ENCODE measurements at regions not wholly inside any gene's neighbourhood (a gene's known extent, or its start where the extent isn't known, plus 50 kb on each side); places are given as distances from the start of the nearest gene placed in this dataset.

DNA sequence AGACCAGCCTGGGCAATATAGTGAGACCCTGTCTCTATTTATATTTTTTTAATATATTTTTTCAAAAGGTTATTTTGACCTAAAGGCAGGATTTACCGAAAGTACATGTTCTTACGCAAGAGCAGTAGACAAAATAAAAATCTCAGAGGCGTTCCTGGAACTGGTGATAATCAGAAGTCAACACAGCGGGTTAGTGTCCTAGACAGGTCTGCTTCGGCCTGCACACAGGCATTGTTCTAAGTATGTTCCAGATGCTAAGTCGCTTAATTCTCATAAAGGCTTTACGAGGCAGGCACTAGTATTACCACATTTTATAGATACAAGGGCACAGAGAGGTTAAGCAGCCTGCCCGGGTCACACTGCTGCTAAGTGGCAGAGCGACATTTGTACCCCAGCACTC, 56.9 kb upstream of the SLC25A33 start:
- DNase-seq (ENCODE audit: low read depth): no peak
- TF ChIP-seq, protein P1, sequence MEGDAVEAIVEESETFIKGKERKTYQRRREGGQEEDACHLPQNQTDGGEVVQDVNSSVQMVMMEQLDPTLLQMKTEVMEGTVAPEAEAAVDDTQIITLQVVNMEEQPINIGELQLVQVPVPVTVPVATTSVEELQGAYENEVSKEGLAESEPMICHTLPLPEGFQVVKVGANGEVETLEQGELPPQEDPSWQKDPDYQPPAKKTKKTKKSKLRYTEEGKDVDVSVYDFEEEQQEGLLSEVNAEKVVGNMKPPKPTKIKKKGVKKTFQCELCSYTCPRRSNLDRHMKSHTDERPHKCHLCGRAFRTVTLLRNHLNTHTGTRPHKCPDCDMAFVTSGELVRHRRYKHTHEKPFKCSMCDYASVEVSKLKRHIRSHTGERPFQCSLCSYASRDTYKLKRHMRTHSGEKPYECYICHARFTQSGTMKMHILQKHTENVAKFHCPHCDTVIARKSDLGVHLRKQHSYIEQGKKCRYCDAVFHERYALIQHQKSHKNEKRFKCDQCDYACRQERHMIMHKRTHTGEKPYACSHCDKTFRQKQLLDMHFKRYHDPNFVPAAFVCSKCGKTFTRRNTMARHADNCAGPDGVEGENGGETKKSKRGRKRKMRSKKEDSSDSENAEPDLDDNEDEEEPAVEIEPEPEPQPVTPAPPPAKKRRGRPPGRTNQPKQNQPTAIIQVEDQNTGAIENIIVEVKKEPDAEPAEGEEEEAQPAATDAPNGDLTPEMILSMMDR (IDR thresholded peaks at IDR 0.05; ENCODE audit: control insufficient read depth, insufficient read depth, low read depth, low read length, missing control alignments): no peak
- no peak overlapping the region for H3K4me3 ChIP-seq (ENCODE audit: control insufficient read depth, low read depth, low read length)

DNA sequence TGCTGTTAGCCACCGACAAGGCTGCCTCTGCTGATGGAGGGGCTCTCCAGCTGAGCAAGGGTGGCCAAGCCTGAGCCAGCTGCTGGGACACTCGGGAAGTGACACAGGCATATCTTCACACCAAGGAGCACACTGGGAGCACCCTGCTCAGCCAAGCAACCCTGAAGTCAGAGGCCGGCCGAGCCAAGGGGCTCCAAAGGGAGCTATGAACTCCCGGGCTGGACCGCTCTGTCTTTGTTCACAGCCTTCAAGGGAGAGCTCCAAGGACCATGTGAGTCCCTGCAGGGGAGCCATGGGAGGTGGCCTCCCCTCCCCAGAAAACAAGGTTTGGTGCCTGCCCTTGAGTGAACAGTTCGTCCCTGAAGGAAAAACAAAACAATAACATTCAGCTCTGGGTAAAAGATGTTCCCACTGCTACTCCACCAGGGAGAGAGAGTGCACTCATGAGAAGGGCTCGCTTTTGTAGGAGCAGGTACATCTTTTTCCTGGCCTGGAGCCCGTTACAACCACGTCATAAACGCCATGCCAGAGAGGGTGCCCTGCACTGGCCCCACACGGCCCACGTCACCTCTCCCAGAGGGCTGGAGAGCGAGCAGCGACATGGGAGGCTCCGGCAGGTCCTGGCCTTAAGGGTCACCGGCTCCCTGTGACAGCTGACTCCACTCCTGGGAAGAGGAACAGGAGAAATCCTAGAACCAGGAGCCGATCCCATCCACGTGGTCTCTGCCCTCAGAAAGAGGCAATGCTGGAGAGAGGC, 56.3 kb upstream of the SLC25A33 start:
- TF ChIP-seq, protein P1 (IDR thresholded peaks at IDR 0.05; ENCODE audit: control insufficient read depth, insufficient read depth, low read depth, low read length, missing control alignments): no peak
- no peak overlapping the region for H3K4me3 ChIP-seq (ENCODE audit: control insufficient read depth, low read depth, low read length)
- DNase-seq (ENCODE audit: low read depth): no peak

DNA sequence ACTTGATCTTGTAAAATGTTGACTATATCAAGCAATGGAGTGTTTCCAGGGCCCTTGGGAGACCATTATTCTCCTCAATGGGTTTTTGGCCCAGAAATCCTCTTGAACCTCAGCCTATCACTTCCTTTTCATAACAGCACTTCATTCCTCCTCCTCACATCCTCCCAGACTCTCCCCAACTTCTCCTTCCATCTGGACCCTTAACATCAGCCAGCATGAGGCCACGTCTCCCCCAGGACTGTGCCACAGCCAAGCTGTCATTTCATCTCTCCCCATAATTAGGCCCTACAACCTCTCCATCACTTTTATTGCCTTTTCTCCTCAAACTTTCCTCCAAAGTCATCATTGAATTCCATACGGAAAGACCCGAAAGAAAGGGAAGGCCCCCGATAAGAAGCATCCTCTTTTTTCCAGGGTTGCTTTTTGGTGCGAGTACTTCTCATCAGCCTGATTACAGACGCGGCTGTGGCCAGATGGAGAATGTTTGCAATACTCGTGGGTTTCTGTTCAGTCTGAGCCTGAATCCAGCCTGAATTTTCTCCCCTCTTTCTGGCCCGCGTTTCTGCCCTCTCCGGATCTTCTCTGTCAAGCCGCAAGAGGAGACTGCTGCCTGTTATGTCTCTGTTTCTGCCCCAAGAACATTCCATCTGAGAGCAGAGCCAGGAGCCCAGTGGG, 52.7 kb upstream of the SLC25A33 start:
- no peak overlapping the region for H3K4me3 ChIP-seq (ENCODE audit: control insufficient read depth, low read depth, low read length)
- DNase-seq (ENCODE audit: low read depth): no peak
- TF ChIP-seq, protein P1 (IDR thresholded peaks at IDR 0.05; ENCODE audit: control insufficient read depth, insufficient read depth, low read depth, low read length, missing control alignments): no peak
